T-helper 17 cell (primary cell): ENCODE measurements at regions not wholly inside any gene's neighbourhood (a gene's known extent, or its start where the extent isn't known, plus 50 kb on each side); places are given as distances from the start of the nearest gene placed in this dataset.
"Not testable (repeated sequence)": the region's sequence is repeated elsewhere in the genome, so short reads cannot be mapped to it uniquely, and the experiment has no call there.

Experiments used
- ATAC-seq: fragments of 150-1000 bp; cut with Tn5 transposase; 2 replicates; pipeline ENCODE4 v1.10.0; 2021; ENCODE audit warnings: mild to moderate bottlenecking, moderate library complexity
- DNase-seq, 3 donors: peaks; one replicate each; pipeline versions ENCODE4 v3.0.0 to v3.0.0-alpha.2; 2020 to 2021
- H3K9me3 ChIP-seq: one replicate; pipeline ENCODE4 v1.7.0; 2013; ENCODE audit warnings: low read length, mild to moderate bottlenecking; ENCODE audit not compliant: control insufficient read depth, poor library complexity, severe bottlenecking
- H3K27ac Mint-ChIP-seq: one replicate; pipeline ENCODE4 v1.8.0; 2022; ENCODE audit warnings: mild to moderate bottlenecking, moderate library complexity, mixed read lengths
- H3K27me3 Mint-ChIP-seq: one replicate; pipeline ENCODE4 v1.8.0; 2022; ENCODE audit warnings: mixed read lengths
- H3K36me3 Mint-ChIP-seq: one replicate; pipeline ENCODE4 v1.8.0; 2022; ENCODE audit warnings: low read depth, mixed read lengths
- H3K4me1 Mint-ChIP-seq: one replicate; pipeline ENCODE4 v1.8.0; 2022; ENCODE audit warnings: mild to moderate bottlenecking, mixed read lengths
- H3K4me3 Mint-ChIP-seq: one replicate; pipeline ENCODE4 v1.8.0; 2022; ENCODE audit warnings: mild to moderate bottlenecking, moderate library complexity, mixed read lengths

DNA sequence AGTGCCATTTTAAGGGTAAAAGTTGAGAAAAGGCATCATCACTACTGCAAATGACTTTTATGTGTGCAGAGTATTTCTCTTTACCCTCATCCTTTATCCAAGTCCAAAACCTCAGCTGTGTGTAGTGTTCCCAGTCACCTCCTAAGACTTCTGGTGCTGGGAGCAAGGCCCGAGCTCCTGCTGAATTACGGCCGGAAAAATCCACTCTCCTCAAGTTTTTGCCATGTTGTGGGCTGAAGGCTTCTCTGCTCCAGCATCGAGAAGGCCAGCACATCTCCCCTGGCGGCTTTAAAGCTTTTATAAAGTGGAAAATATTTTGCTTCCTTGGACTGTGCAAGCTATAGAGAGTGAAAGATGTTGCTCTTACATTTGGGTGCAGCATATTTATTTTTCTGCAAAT is 153.2 kb upstream of the THBS2 start:
- Mint-ChIP-seq H3K4me3 (no peak overlapping the region), H3K36me3 (no peaks in the 10 kb centered on the region), H3K27me3 (peaks cover 39% of the 10 kb centered on the region), H3K27ac (no peak overlapping the region), H3K4me1 (no peaks in the 10 kb centered on the region)
- no peaks in the 10 kb centered on the region for H3K9me3 ChIP-seq
- DNase-seq (no peak), ATAC-seq (no peak)

GRCh38 chr6:169406034-169406433 is 152.4 kb upstream of the THBS2 start:
- H3K9me3 ChIP-seq = no peaks in the 10 kb centered on the region
- Mint-ChIP-seq H3K36me3 (no peaks in the 10 kb centered on the region), H3K4me3 (no peak overlapping the region), H3K4me1 (no peaks in the 10 kb centered on the region), H3K27ac (no peak overlapping the region), H3K27me3 (peaks cover 39% of the 10 kb centered on the region)
- ATAC-seq = no peak
- DNase-seq = no peak

DNA sequence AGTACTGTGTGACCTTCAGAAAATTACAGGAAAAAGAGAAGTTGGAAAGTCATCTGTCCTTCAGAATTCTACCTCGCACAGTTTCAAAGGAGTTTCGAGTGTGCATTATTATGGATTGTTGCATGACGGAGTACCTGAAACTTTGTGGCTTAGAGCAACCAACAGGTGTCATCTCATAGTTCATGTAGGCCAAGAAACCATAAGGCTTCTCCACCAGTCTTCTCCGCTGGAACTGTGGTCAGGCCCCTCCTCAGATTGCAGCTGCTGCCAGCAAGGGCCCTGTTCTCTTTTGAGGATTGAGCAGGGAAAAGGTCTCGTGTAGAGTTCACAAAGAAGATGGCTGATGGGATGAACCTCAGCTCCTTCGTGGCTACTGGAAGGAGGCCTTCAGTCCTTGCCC is 151.2 kb upstream of the THBS2 start:
- Mint-ChIP-seq H3K27me3 (peaks cover 31% of the 10 kb centered on the region), H3K4me1 (no peaks in the 10 kb centered on the region), H3K27ac (no peak overlapping the region), H3K36me3 (no peaks in the 10 kb centered on the region), H3K4me3 (no peak overlapping the region)
- ATAC-seq (no peak), DNase-seq (no peak)
- H3K9me3 ChIP-seq = no peaks in the 10 kb centered on the region

- no peaks in the 10 kb centered on the region for H3K4me1 Mint-ChIP-seq
- DNase-seq = no peak
- no peak for ATAC-seq
- no peaks in the 10 kb centered on the region for H3K9me3 ChIP-seq
- H3K4me3 Mint-ChIP-seq = no peak overlapping the region
- H3K36me3 Mint-ChIP-seq = no peaks in the 10 kb centered on the region
- no peak overlapping the region for H3K27ac Mint-ChIP-seq
- H3K27me3 Mint-ChIP-seq = peaks cover 33% of the 10 kb centered on the region
Measured at GRCh38 chr6:169398342-169399105, 144.9 kb upstream of the THBS2 start.

DNA sequence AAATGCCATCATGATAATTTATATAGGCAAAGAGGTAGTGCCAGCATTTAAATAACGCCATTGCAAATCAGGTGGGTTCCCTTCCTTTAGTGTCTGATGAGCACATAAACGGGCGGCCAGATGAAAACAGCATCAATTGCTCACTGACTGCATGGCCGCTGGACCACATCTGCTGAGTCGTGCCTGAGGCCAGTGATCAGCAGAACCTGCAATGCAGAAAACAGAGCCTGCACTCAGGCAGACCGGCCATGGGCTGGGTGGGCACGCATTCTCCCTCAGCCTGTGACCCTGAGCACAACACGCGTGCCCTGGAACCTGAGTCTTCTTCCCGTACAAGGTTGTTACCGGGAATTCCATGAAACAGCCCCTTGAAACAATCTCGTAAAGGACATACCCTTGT is 144.0 kb upstream of the THBS2 start:
- Mint-ChIP-seq H3K4me1 (no peaks in the 10 kb centered on the region), H3K36me3 (no peaks in the 10 kb centered on the region), H3K4me3 (no peak overlapping the region), H3K27ac (no peak overlapping the region), H3K27me3 (peaks cover 31% of the 10 kb centered on the region)
- no peaks in the 10 kb centered on the region for H3K9me3 ChIP-seq
- ATAC-seq = no peak
- no peak for DNase-seq

DNA sequence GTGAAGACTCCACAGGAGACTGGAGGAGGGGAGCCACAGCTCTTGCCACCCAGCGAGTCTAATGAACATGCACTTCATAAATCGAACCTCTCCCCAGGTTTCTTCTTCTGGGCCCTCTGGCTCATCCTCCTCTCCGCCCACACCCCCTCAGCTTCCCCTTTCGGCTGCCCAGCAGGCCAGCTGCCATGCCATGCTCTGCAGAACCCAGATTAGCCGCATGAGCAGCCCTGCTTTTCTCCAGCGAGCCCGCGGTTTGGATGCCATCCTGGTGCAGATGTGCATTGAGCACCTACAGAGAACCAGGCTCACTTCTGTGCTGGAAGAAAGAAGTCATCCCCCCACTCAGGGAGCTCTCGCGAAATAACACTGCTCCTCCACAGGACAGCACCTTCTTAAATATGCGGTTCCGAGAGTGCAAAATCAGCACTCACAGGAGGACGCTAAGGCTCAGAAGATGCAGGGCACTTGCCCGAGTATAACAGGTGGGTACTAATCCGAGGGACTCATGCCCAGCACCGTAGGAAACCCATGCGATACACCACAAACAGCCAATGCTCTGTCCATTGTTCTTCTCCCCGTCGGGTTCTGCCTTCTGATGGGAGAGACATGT is 143.0 kb upstream of the THBS2 start:
- Mint-ChIP-seq H3K4me1 (no peaks in the 10 kb centered on the region), H3K27ac (no peak overlapping the region), H3K36me3 (no peaks in the 10 kb centered on the region)

GRCh38 chr6:169396009-169396539 is 142.4 kb upstream of the THBS2 start:
- not testable (repeated sequence) for H3K36me3 Mint-ChIP-seq, ATAC-seq, H3K9me3 ChIP-seq, H3K4me1 Mint-ChIP-seq, H3K4me3 Mint-ChIP-seq, DNase-seq, H3K27ac Mint-ChIP-seq
- peaks cover 31% of the 10 kb centered on the region for H3K27me3 Mint-ChIP-seq

More for the DNA sequence above, 143.0 kb upstream of the THBS2 start:
- H3K9me3 ChIP-seq = no peaks in the 10 kb centered on the region
- Mint-ChIP-seq H3K4me3 (no peak overlapping the region), H3K27me3 (peaks cover 31% of the 10 kb centered on the region)
- no peak for ATAC-seq
- DNase-seq = no peak

GRCh38 chr6:169395080-169395805 is 141.6 kb upstream of the THBS2 start:
- peaks cover 31% of the 10 kb centered on the region for H3K27me3 Mint-ChIP-seq
- no peak for DNase-seq
- H3K27ac Mint-ChIP-seq = no peak overlapping the region
- ATAC-seq = no peak
- H3K4me3 Mint-ChIP-seq = no peak overlapping the region
- no peaks in the 10 kb centered on the region for H3K36me3 Mint-ChIP-seq
- H3K9me3 ChIP-seq = no peaks in the 10 kb centered on the region
- H3K4me1 Mint-ChIP-seq = no peaks in the 10 kb centered on the region

DNA sequence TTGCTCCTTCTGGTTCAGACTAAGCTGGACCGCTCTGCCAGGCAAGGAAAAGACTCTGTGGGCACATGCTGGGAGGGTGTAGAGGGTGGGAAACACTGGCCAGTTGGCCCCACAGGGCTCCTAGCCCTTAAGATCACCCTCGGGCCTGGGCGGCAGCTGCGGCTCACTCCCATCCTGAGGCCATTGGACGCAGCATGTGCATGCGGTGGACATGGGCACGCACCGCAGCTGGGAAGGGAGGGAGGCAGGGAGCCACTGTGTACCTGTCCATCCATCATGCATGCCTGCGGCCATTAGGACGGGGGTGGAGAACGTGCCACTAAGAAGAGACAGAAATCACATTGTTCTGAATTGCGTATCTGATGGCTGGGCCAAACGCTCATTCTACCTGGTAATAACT is 140.1 kb upstream of the THBS2 start:
- no peaks in the 10 kb centered on the region for H3K4me1 Mint-ChIP-seq
- DNase-seq = no peak
- no peaks in the 10 kb centered on the region for H3K36me3 Mint-ChIP-seq
- no peak overlapping the region for H3K27ac Mint-ChIP-seq
- no peak overlapping the region for H3K4me3 Mint-ChIP-seq
- no peaks in the 10 kb centered on the region for H3K9me3 ChIP-seq
- peaks cover 26% of the 10 kb centered on the region for H3K27me3 Mint-ChIP-seq
- ATAC-seq = no peak

DNA sequence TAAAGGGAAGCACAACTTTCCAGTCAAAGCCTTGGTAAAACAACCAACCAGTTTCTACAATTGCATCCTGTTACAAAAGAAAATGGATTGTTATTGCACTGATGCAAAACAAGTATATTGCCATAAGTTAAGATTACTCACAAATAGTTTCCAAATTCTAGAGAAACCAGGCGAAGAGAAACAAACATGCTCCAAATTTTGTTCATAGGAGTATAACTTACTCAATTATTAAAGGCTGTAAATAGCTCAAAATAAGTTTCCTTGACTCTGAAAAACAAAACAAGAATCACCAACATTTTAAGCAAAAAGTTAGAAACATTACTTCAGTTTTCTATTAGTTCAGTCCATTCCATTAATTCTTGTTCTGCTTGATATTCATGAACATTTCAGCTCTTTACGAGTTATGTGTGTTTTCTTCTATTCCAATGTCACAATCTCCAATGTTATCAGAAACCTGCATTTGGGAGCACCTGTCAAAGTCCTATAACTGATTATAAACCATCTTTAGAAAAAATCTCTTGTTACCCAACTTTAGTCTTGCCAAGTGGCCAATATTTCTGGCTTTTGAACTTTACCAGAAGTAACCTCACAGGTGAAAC is 137.9 kb upstream of the THBS2 start:
- ATAC-seq = no peak
- Mint-ChIP-seq H3K27ac (no peak overlapping the region), H3K4me1 (no peaks in the 10 kb centered on the region), H3K27me3 (peaks cover 27% of the 10 kb centered on the region), H3K36me3 (peaks cover 2% of the 10 kb centered on the region), H3K4me3 (no peak overlapping the region)
- H3K9me3 ChIP-seq = no peaks in the 10 kb centered on the region
- no peak for DNase-seq

- Mint-ChIP-seq H3K27ac (no peak overlapping the region), H3K27me3 (peaks cover 14% of the 10 kb centered on the region), H3K4me3 (no peak overlapping the region), H3K36me3 (peaks cover 2% of the 10 kb centered on the region), H3K4me1 (no peaks in the 10 kb centered on the region)
- H3K9me3 ChIP-seq = no peaks in the 10 kb centered on the region
- no peak for DNase-seq
- ATAC-seq = no peak
Measured at GRCh38 chr6:169388395-169389166, 134.9 kb upstream of the THBS2 start.

DNA sequence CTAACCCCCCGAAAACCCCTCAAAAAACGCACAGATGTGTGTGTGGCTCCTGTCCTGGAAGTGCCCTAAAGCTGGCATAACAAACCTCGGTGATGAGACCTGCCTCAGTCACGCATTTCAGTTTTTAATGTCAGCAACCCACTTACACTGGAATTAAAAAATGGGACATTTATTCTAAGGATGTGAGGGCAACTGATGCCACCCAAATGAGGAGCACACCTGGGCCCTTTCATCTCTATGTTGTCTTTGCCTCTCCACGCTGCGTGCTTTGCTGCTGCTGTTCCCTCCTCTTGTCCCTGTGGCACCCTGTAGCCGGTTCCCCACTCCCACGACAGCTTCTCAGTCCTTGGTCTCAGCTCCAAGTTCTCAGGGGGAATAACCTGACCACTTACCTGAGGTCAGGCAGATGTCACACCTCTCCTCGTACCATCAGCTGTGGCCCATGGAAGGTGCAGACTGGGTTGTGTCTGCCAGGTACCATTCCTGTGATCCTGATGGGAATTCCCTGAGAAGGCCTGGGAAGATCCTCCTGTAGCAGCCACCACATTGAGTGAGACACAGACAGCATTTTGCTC is 134.2 kb upstream of the THBS2 start:
- H3K9me3 ChIP-seq = no peaks in the 10 kb centered on the region
- H3K4me3 Mint-ChIP-seq = no peak overlapping the region
- no peaks in the 10 kb centered on the region for H3K4me1 Mint-ChIP-seq

More for the DNA sequence above, 134.2 kb upstream of the THBS2 start:
- H3K27me3 Mint-ChIP-seq = peaks cover 9% of the 10 kb centered on the region
- DNase-seq (no peak), ATAC-seq (no peak)
- peaks cover 2% of the 10 kb centered on the region for H3K36me3 Mint-ChIP-seq
- H3K27ac Mint-ChIP-seq = no peak overlapping the region
